ENCODE measurements at regions not wholly inside any gene's neighbourhood (a gene's known extent, or its start where the extent isn't known, plus 50 kb on each side); places are given as distances from the start of the nearest gene placed in this dataset.

- H3K9me3 ChIP-seq, result no peaks in the 10 kb centered on the region
- intact Hi-C loops (cut with DNase I), result no loop called here
- no peak overlapping the region for H3K27ac ChIP-seq
- no peaks in the 10 kb centered on the region for H3K36me3 ChIP-seq
- no peak overlapping the region for H3K4me3 ChIP-seq (replicated peaks in 1 of 3)
- H3K4me1 ChIP-seq, result no peaks in the 10 kb centered on the region
- TF ChIP-seq POLR2A (IDR thresholded peaks at IDR 0.05) (no peak), CTCF (IDR thresholded peaks at IDR 0.05) (no peak)
- 89% methylated on average over 3 of the region's 3 CpGs for WGBS, 2 donors
- H3K27me3 ChIP-seq, result no peaks in the 10 kb centered on the region
- no peak for DNase-seq
These were observed 169.7 kb upstream of the CDH5 start for GRCh38 chr16:66196770-66197169.

- DNase-seq, result no peak
- Histone ChIP-seq H3K4me1 (peaks cover 0 to 5% of the 10 kb centered on the region in 2 donors), H3K4me3 (replicated peaks in 1 of 3) (no peak overlapping the region), H3K36me3 (no peaks in the 10 kb centered on the region), H3K27me3 (no peaks in the 10 kb centered on the region), H3K27ac (no peak overlapping the region), H3K9me3 (no peaks in the 10 kb centered on the region)
- intact Hi-C loops (cut with DNase I), result no loop called here
- TF ChIP-seq POLR2A (IDR thresholded peaks at IDR 0.05) (no peak), CTCF (IDR thresholded peaks at IDR 0.05) (no peak)
These were observed 171.6 kb upstream of the CDH5 start for GRCh38 chr16:66194866-66195265.

GRCh38 chr16:66193543-66194229, 172.8 kb upstream of the CDH5 start:
- Histone ChIP-seq H3K4me3 (replicated peaks in 1 of 3) (no peak overlapping the region), H3K9me3 (no peaks in the 10 kb centered on the region), H3K36me3 (no peaks in the 10 kb centered on the region), H3K27me3 (no peaks in the 10 kb centered on the region), H3K27ac (no peak overlapping the region), H3K4me1 (peaks cover 0 to 5% of the 10 kb centered on the region in 2 donors)
- intact Hi-C loops (cut with DNase I), result no loop called here
- WGBS, 2 donors, result 81 to 88% methylated on average over 5 of the region's 5 CpGs
- TF ChIP-seq CTCF (IDR thresholded peaks at IDR 0.05) (no peak), POLR2A (IDR thresholded peaks at IDR 0.05) (no peak)
- no peak for DNase-seq

GRCh38 chr16:66190411-66190810, 176.1 kb upstream of the CDH5 start:
- H3K9me3 ChIP-seq, result no peaks in the 10 kb centered on the region
- no peak overlapping the region for H3K27ac ChIP-seq
- H3K27me3 ChIP-seq, result no peaks in the 10 kb centered on the region
- intact Hi-C loops (cut with DNase I), result no loop called here
- no peak for DNase-seq
- WGBS, 2 donors, result 88 to 100% methylated on average over 1 of the region's 1 CpG
- TF ChIP-seq POLR2A (IDR thresholded peaks at IDR 0.05) (no peak), CTCF (IDR thresholded peaks at IDR 0.05) (no peak)
- peaks cover 0 to 5% of the 10 kb centered on the region in 2 donors for H3K4me1 ChIP-seq
- no peaks in the 10 kb centered on the region for H3K36me3 ChIP-seq
- H3K4me3 ChIP-seq (replicated peaks in 1 of 3), result no peak overlapping the region

GRCh38 chr16:66189951-66190350, 176.5 kb upstream of the CDH5 start:
- TF ChIP-seq CTCF (IDR thresholded peaks at IDR 0.05), result no peak
- TF ChIP-seq POLR2A (IDR thresholded peaks at IDR 0.05), result no peak
- H3K27ac ChIP-seq, result no peak overlapping the region
- H3K4me3 ChIP-seq (replicated peaks in 1 of 3), result no peak overlapping the region
- no peaks in the 10 kb centered on the region for H3K36me3 ChIP-seq
- H3K9me3 ChIP-seq, result no peaks in the 10 kb centered on the region
- H3K4me1 ChIP-seq, result peaks cover 0 to 5% of the 10 kb centered on the region in 2 donors
- H3K27me3 ChIP-seq, result no peaks in the 10 kb centered on the region
- intact Hi-C loops (cut with DNase I), result no loop called here
- DNase-seq, result no peak
- WGBS, 2 donors, result 48 to 65% methylated on average over 4 of the region's 4 CpGs
